ENCODE measurements at regions not wholly inside any gene's neighbourhood (a gene's known extent, or its start where the extent isn't known, plus 50 kb on each side); places are given as distances from the start of the nearest gene placed in this dataset.

- no peak overlapping the region for H3K4me3 ChIP-seq (ENCODE audit: low read length)
- H3K79me2 ChIP-seq (ENCODE audit: low read length), result no peaks in the 10 kb centered on the region
- H2AFZ ChIP-seq (ENCODE audit: low read depth, low read length), result no peak overlapping the region
- no peaks in the 10 kb centered on the region for H3K27me3 ChIP-seq (ENCODE audit: low read depth, low read length)
- no peak overlapping the region for H3K9ac ChIP-seq (ENCODE audit: low read length)
- H4K20me1 ChIP-seq (ENCODE audit: insufficient read depth, low read length), result no peaks in the 10 kb centered on the region
- peaks cover 8% of the 10 kb centered on the region; the same call in 1 of the 2 replicates for H3K9me3 ChIP-seq (ENCODE audit: insufficient read depth, low read length)
- H3K4me2 ChIP-seq (ENCODE audit: low read length), result no peak overlapping the region
- no peak overlapping the region for H3K27ac ChIP-seq (ENCODE audit: low read length)
- no peaks in the 10 kb centered on the region for H3K36me3 ChIP-seq (replicated peaks; ENCODE audit: low read depth, low read length)
- no peaks in the 10 kb centered on the region for H3K4me1 ChIP-seq (ENCODE audit: low read length)
- TF ChIP-seq EZH2phosphoT487 (IDR thresholded peaks at IDR 0.05; ENCODE audit: low read depth) (no peak), CTCF (IDR thresholded peaks at IDR 0.05; ENCODE audit: low read depth, low read length) (no peak)
Observed at GRCh38 chr18:78912336-78912735, 67.3 kb upstream of the SALL3 start.

- H3K27me3 ChIP-seq (ENCODE audit: low read depth, low read length), result no peaks in the 10 kb centered on the region
- H3K4me1 ChIP-seq (ENCODE audit: low read length), result no peaks in the 10 kb centered on the region
- no peak overlapping the region for H3K9ac ChIP-seq (ENCODE audit: low read length)
- H3K4me3 ChIP-seq (ENCODE audit: low read length), result no peak overlapping the region
- no peaks in the 10 kb centered on the region for H4K20me1 ChIP-seq (ENCODE audit: insufficient read depth, low read length)
- H3K9me3 ChIP-seq (ENCODE audit: insufficient read depth, low read length), result peaks cover 8% of the 10 kb centered on the region; the same call in 1 of the 2 replicates
- no peak overlapping the region for H3K27ac ChIP-seq (ENCODE audit: low read length)
- H2AFZ ChIP-seq (ENCODE audit: low read depth, low read length), result no peak overlapping the region
- H3K79me2 ChIP-seq (ENCODE audit: low read length), result no peaks in the 10 kb centered on the region
- TF ChIP-seq EZH2phosphoT487 (IDR thresholded peaks at IDR 0.05; ENCODE audit: low read depth) (no peak), CTCF (IDR thresholded peaks at IDR 0.05; ENCODE audit: low read depth, low read length) (no peak)
- H3K4me2 ChIP-seq (ENCODE audit: low read length), result no peak overlapping the region
- H3K36me3 ChIP-seq (replicated peaks; ENCODE audit: low read depth, low read length), result no peaks in the 10 kb centered on the region
Observed at GRCh38 chr18:78912844-78913243, 66.8 kb upstream of the SALL3 start.

GRCh38 chr18:78913395-78913794, 66.2 kb upstream of the SALL3 start:
- Histone ChIP-seq H4K20me1 (ENCODE audit: insufficient read depth, low read length) (no peaks in the 10 kb centered on the region), H3K79me2 (ENCODE audit: low read length) (no peaks in the 10 kb centered on the region), H3K9me3 (ENCODE audit: insufficient read depth, low read length) (peaks cover 8% of the 10 kb centered on the region; the same call in 1 of the 2 replicates), H2AFZ (ENCODE audit: low read depth, low read length) (no peak overlapping the region), H3K36me3 (replicated peaks; ENCODE audit: low read depth, low read length) (no peaks in the 10 kb centered on the region), H3K9ac (ENCODE audit: low read length) (no peak overlapping the region), H3K4me1 (ENCODE audit: low read length) (no peaks in the 10 kb centered on the region), H3K27me3 (ENCODE audit: low read depth, low read length) (no peaks in the 10 kb centered on the region), H3K27ac (ENCODE audit: low read length) (no peak overlapping the region), H3K4me2 (ENCODE audit: low read length) (no peak overlapping the region), H3K4me3 (ENCODE audit: low read length) (no peak overlapping the region)
- TF ChIP-seq CTCF (IDR thresholded peaks at IDR 0.05; ENCODE audit: low read depth, low read length), result no peak
- TF ChIP-seq EZH2phosphoT487 (IDR thresholded peaks at IDR 0.05; ENCODE audit: low read depth), result no peak

- Histone ChIP-seq H3K36me3 (replicated peaks; ENCODE audit: low read depth, low read length) (no peaks in the 10 kb centered on the region), H3K27me3 (ENCODE audit: low read depth, low read length) (no peaks in the 10 kb centered on the region), H3K4me1 (ENCODE audit: low read length) (no peaks in the 10 kb centered on the region), H3K79me2 (ENCODE audit: low read length) (no peaks in the 10 kb centered on the region), H4K20me1 (ENCODE audit: insufficient read depth, low read length) (no peaks in the 10 kb centered on the region), H3K9me3 (ENCODE audit: insufficient read depth, low read length) (peaks cover 8% of the 10 kb centered on the region; the same call in 1 of the 2 replicates), H3K9ac (ENCODE audit: low read length) (no peak overlapping the region), H3K27ac (ENCODE audit: low read length) (no peak overlapping the region), H3K4me2 (ENCODE audit: low read length) (no peak overlapping the region), H2AFZ (ENCODE audit: low read depth, low read length) (no peak overlapping the region), H3K4me3 (ENCODE audit: low read length) (no peak overlapping the region)
- TF ChIP-seq EZH2phosphoT487 (IDR thresholded peaks at IDR 0.05; ENCODE audit: low read depth) (no peak), CTCF (IDR thresholded peaks at IDR 0.05; ENCODE audit: low read depth, low read length) (no peak)
Observed at GRCh38 chr18:78913830-78914231, 65.8 kb upstream of the SALL3 start.
